ENCODE measurements at regions not wholly inside any gene's neighbourhood (a gene's known extent, or its start where the extent isn't known, plus 50 kb on each side); places are given as distances from the start of the nearest gene placed in this dataset.
"Not testable (repeated sequence)": the region's sequence is repeated elsewhere in the genome, so short reads cannot be mapped to it uniquely, and the experiment has no call there.

DNA sequence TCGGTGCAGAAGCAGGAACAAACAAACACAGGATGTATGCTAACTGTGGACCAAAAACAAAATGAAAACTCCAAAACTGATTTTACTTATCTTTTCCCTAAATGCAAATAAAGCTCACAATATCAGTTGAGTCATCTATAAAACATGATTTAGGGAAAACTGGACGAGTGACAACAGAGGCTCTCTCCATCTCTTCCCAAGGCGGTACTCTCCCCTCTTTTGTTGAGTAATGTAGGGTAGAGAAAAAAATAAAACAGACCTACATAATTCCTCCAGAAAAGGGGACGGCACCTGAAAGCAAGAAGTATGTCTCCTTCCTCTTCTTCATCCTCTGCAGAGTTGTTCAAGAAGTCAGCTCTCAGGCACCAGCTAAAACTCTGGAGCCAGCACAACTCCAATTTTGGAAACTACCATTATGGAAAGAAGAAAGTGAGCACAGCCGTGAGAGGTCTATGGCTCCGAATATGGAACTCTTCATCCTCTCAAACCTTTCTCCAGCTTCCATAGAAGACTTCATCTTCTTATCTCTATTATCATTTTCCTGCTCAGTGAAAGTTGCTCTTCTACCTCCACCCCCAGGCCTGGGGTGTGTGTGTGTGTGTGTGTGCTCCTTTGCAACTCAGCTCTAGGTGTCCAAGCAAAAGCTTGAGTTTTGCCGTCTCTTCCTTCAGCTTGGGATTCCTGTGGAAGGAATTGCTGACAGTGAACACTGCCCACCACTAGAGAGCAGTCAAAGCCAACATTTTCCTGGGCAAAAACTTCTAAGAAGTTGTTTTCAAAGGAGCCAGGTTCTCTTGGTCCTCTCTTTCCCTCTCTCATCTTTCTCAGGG lies 155.4 kb downstream of the DIO2 start:
- no peak for DNase-seq

- DNase-seq: no peak
These were observed 156.1 kb downstream of the DIO2 start for GRCh38 chr14:80055226-80055625.

- DNase-seq: no peak
These were observed 157.3 kb downstream of the DIO2 start for GRCh38 chr14:80054020-80054419.

DNA sequence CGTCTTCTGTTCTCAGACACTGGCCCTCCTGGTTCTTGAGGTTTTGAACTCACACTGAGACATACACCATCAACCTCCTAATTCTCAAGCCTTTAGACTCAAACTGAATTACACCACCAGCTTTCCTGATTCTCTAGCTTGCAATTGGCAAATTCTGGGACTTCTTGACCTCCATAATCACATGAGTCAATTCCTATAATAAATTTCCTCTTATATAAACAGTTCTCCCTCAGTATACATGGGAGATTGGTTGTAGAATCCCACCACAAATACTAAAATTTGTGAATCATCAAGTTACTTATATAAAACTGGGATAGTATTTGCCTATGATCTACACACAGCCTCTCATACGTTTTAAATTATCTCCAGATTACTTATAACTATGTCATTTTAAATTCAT lies 162.2 kb downstream of the DIO2 start:
- DNase-seq: no peak

DNA sequence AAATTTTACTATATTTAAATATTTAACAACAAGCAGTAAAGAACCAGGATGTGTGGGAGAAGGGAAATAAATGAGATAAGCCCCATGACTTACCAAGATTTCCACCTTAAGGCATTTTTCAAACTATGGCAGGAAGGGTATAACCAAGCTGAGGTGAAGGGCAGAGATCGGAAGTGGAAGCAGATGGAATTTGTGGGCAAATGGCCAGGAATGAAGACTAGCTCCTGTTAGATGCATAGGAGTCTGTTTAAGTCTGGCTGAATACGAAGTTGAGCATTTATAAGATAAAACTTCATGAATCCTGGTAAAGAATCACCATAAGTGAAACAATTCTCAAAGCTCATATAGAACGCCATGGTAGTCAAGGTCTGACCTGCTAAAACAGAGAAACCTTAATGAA lies 163.5 kb downstream of the DIO2 start:
- DNase-seq: no peak

DNA sequence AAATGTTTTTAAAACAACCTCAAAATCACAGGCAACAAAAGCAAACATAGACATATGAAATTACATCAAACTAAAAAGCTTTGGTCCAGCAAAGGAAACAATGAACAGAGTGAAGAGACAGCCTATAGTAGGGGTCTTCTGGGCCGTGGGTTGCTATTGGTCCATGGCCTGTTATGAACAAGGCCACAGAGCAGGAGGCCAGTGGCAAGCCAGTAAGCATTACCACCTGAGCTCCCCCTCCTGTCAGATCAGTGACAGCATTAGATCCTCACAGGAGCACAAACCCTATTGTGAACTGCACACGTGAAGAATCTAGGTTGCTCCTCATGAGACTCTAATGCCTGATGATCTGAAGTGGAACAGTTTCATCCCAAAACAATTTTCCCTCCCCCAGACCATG lies 174.0 kb downstream of the DIO2 start:
- DNase-seq: no peak

- no peak for DNase-seq
These were observed 186.9 kb downstream of the DIO2 start for GRCh38 chr14:80024417-80024816.

DNA sequence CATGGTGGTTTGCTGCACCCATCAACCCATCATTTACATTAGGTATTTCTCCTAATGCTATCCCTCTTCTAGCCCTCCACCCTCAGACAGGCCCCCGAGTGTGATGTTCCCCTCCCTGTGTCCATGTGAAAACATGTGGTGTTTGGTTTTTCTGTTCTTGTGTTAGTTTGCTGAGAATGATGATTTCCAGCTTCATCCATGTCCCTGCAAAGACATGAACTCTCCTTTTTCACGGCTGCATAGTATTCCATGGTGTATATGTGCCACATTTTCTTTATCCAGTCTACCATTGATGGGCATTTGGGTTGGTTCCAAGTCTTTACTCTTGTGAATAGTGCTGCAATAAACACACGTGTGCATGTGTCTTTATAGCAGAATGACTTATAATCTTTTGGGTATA lies 192.8 kb downstream of the DIO2 start:
- not testable (repeated sequence) for DNase-seq

- DNase-seq: no peak
These were observed 193.5 kb downstream of the DIO2 start for GRCh38 chr14:80017795-80018194.

GRCh38 chr14:80010245-80010644 lies 201.1 kb downstream of the DIO2 start:
- not testable (repeated sequence) for DNase-seq

DNA sequence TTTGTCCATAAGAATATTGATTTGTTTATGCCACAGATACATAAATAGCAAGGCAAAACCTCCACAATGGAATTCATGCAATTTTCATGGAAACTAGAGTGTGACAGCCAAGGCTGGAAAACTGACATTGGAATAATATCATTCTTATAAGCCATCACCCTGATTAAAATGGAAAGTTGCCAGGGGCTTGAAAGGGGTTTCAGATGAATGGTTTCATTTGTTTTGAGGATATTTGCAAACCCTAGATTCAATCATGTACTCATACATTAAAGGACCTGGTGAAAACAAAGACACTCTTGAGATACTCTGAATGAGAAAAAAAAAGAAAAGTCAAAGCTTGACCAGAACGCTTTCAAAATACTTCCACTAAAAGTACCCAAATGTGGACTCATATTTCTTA lies 205.7 kb downstream of the DIO2 start:
- DNase-seq: no peak

- no peak for DNase-seq
These were observed 206.4 kb downstream of the DIO2 start for GRCh38 chr14:80004871-80005270.

DNA sequence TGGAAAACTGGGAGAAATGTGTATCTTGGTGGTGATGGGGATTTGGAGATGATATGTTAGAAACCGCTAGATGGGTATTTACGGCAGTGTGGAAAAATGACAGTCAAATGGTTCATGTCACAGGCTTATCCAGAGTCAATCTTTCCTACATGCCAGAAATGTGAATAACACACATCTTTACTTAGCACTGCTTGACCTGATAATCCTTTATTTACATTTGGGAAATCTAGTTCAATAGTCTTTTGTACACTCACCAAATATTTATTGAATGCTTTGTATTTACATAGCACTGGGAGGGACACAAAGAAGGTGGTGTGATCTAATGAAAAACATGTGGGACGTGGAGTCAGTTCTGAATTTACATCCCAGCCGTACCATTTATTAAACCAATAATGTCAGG lies 208.2 kb downstream of the DIO2 start:
- no peak for DNase-seq

DNA sequence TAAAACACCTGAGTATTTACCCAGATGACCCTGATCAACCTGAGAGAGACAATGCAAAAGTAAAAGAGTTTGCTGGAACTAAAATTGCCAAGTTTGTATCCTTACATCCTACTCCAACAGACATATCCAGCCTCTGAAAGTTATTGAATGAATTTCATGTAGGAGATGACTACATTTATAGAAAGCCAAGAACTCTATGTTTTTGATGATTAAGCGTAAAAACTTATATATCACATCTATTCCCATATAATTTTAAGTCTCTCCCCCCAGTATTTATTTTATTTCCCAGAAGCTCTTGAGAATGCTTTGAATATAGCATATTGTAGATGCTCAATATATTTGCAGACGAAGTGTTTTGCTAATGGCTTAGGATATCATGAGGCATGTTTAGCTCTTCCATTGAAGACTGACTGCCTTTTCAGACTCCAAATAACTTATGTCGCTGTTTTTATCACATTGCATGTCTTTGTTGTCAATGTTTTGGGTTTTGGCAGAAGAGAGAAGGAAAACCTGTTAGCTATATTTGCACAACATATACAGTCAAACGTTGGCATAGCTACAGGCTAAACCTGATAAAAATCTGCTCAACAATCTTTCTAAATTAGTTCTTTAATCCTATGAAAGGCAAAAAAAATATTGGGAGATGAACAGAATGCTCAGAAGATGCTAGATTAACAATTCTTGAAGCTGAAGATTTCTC lies 213.6 kb downstream of the DIO2 start:
- DNase-seq: no peak

GRCh38 chr14:79992407-79993198 lies 218.7 kb downstream of the DIO2 start:
- DNase-seq: no peak

GRCh38 chr14:79991866-79992265 lies 219.4 kb downstream of the DIO2 start:
- no peak for DNase-seq

GRCh38 chr14:79989990-79990389 lies 221.3 kb downstream of the DIO2 start:
- no peak for DNase-seq

DNA sequence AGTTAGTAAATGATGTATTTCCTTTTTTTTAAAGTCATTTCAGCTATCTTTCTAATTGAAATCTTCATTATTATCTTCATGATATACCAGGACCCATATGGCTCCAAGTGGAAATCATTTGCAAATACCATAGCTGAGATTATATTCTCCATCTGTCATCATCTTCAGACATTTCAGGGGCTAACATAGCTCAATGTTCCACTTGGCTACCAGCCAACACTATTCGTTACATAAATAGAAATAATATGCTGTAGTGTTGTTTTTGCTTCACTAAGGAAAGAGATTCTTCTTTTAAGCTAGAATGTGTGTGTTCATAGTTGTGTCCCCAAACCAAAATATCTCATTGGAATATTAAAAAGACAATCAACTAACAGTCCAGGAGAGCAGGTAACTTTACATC lies 225.1 kb downstream of the DIO2 start:
- no peak for DNase-seq

DNA sequence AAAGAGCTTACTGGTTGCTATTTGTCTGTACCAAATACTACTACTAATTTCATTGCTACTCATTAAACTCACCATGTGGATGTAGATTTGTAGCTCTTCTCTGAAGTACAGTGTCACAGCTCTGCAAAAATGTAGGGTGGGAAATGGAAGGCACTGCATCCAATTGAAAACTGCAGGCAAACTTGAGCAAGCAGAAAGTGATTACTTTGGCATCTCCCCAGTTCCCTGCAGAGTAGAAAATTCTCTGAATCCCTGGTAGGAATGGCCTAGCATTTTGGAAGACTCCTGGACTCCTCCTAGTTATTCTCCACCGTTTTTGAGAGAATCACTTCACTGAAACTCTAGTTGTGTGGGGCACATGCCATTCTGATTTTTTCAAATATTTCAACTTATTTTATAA lies 239.1 kb downstream of the DIO2 start:
- DNase-seq: no peak

DNA sequence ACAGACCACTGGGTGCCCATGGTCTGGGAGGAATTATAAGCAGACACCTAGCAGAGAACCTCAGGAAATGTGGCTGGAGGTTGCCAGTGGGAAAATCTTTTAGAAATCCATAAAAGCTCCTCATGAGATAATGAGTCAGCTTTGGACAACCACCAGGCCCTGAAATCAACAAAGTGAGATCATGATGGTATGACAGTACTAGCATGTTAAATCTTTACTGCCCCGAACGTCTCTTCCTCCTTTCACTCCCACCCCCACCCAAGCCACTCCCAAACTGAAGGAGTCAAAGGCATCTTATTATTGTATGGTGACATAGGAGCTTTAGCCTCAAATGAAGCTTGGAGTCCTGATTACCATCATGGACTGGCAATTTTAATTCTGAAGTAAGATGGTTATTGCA lies 240.0 kb downstream of the DIO2 start:
- DNase-seq: no peak

DNA sequence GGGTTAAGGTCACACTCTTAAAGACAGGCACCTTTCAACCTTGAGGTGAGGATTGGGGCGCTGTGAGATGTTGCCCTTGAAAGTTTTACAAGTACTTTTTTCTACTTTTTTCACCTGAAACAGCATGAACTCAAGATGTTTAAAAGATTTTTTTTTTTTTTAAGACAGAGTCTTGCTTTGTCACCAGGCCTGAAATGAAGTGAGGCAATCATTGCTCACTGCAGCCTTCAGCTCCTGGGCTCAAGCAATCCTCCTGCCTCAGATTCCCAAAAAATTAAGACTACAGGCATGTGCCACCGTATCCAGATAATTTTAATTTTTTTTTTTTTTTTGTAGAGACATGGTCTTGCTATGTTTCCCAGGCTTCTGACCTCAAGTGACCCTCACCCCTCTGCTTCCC lies 243.9 kb downstream of the DIO2 start:
- DNase-seq: no peak

GRCh38 chr14:79967001-79967400 lies 244.3 kb downstream of the DIO2 start:
- peak; percentile 8 for DNase-seq

DNA sequence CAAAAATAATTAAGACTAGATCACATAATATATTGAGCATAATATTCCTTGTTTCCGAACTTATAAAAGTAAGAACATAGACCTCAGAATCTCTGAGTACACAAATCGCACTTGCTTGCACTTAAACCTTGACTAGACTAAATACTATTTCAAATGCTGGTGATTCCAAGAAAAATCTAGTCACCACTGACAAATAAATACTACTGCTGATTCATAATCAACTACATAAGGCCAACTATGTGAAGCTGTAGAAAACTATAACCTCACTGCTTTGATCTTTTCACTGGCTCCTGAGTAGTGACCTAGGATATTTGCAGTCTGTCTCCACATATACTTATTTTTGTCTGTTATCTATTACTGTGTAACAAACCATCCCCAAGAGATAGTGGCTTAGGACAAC lies 245.4 kb downstream of the DIO2 start:
- no peak for DNase-seq

GRCh38 chr14:79961197-79961596 lies 250.1 kb downstream of the DIO2 start:
- no peak for DNase-seq

Measured in MV-4-11 (cell line).